ENCODE measurements at regions not wholly inside any gene's neighbourhood (a gene's known extent, or its start where the extent isn't known, plus 50 kb on each side); places are given as distances from the start of the nearest gene placed in this dataset.

DNA sequence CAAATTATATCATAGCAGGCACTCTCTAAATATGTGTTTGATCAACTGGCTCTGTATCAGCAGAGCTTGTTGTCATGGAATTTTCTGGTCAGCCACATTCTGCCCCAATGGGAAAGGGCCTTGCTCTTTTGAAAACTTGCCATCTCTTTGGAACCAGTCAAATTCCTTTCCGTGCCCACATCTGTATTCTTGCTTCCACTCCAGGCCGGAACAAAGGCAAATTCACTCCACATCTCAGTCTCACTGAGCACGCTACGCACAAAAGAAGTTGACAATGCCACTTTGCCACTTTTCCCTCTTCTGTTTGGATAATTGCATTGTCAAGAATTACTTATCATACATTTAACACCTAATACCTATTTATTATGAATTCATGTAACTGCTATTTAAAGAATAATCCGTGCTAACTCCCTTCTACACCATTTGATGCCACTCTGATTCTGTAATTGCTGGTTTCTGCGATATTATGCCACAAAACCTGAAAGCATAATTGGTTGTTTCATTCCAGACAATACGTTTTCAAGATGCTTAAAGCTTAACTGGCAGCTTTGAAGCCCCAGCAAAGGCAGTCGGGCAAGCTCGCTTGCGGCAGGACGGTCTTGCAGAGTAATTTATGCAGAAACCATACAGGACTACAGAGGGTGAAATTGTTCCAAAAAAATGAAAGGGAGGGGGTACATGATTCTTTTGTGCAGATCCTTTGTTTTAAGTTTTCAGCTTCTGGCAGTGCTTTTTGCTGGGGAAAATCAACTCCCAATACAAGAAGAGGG lies 277.7 kb downstream of the MSX2 start:
- FAIRE-seq (no peak), DNase-seq (ENCODE audit: insufficient read length, low spot score) (no peak)
- TF ChIP-seq, protein P1, sequence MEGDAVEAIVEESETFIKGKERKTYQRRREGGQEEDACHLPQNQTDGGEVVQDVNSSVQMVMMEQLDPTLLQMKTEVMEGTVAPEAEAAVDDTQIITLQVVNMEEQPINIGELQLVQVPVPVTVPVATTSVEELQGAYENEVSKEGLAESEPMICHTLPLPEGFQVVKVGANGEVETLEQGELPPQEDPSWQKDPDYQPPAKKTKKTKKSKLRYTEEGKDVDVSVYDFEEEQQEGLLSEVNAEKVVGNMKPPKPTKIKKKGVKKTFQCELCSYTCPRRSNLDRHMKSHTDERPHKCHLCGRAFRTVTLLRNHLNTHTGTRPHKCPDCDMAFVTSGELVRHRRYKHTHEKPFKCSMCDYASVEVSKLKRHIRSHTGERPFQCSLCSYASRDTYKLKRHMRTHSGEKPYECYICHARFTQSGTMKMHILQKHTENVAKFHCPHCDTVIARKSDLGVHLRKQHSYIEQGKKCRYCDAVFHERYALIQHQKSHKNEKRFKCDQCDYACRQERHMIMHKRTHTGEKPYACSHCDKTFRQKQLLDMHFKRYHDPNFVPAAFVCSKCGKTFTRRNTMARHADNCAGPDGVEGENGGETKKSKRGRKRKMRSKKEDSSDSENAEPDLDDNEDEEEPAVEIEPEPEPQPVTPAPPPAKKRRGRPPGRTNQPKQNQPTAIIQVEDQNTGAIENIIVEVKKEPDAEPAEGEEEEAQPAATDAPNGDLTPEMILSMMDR (IDR thresholded peaks at IDR 0.05; ENCODE audit: insufficient read depth, missing control alignments): no peak

DNA sequence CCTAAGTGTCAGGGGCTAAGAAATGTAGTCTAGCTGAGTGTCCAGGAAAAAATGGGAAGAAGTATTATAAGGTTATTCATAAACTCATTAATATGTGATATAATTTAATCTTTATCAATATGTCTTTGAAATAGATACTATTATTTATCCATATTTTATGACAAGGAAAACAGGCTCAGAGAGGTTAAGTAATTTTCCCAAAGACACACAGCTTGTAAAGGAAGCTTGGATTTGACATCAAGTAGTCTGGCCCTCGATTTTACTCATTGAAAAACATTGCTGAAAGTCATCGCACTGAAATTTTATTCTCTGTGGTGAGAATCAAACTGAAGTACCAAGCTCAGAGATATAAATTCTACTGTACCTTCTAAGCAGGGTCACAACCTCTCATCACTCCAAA lies 276.9 kb downstream of the MSX2 start:
- FAIRE-seq (no peak), DNase-seq (ENCODE audit: insufficient read length, low spot score) (no peak)
- TF ChIP-seq, protein P1 (IDR thresholded peaks at IDR 0.05; ENCODE audit: insufficient read depth, missing control alignments): no peak

GRCh38 chr5:174999581-174999980 lies 275.2 kb downstream of the MSX2 start:
- FAIRE-seq: no peak
- TF ChIP-seq, protein P1 (IDR thresholded peaks at IDR 0.05; ENCODE audit: insufficient read depth, missing control alignments): no peak
- DNase-seq (ENCODE audit: insufficient read length, low spot score): no peak

DNA sequence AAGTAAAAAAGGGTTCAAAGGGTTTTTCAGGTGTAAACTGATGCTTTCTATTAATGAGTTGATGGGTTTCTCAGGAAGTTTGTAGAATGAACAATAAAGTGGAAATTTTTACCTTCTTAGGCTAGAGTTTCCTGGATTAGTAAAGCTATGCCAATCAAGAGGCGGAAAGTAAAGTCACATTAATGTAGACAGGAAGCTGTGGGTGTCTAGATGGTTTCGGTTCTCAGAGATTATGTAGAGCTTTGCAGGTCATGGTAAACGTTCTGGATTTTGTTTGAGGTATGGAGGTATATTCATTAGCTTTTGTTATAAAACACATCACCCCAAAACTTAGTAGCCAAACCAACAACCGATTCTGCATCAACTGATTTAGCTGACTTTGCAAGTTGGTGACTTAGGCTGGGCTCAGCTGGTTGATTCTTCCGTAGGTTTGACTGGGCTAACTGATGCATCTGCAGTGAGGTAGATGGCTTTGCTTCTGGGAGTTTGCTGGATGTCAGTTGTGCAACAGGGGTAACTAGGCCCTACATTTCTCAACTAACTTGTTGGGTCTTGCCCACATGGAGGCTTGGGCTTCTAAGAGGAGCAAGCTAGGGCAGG lies 273.8 kb downstream of the MSX2 start:
- TF ChIP-seq, protein P1 (IDR thresholded peaks at IDR 0.05; ENCODE audit: insufficient read depth, missing control alignments): no peak
- FAIRE-seq (no peak), DNase-seq (ENCODE audit: insufficient read length, low spot score) (no peak)

GRCh38 chr5:174997688-174998087 lies 273.3 kb downstream of the MSX2 start:
- DNase-seq (ENCODE audit: insufficient read length, low spot score) (no peak), FAIRE-seq (no peak)
- TF ChIP-seq, protein P1 (IDR thresholded peaks at IDR 0.05; ENCODE audit: insufficient read depth, missing control alignments): no peak

GRCh38 chr5:174996941-174997340 lies 272.6 kb downstream of the MSX2 start:
- FAIRE-seq: no peak
- DNase-seq (ENCODE audit: insufficient read length, low spot score): no peak
- TF ChIP-seq, protein P1 (IDR thresholded peaks at IDR 0.05; ENCODE audit: insufficient read depth, missing control alignments): no peak

- TF ChIP-seq, protein P1 (IDR thresholded peaks at IDR 0.05; ENCODE audit: insufficient read depth, missing control alignments): no peak
- FAIRE-seq (no peak), DNase-seq (ENCODE audit: insufficient read length, low spot score) (no peak)
Observed at GRCh38 chr5:174995827-174996226, 271.4 kb downstream of the MSX2 start.
